HG03045 (cell line): ENCODE measurements at regions not wholly inside any gene's neighbourhood (a gene's known extent, or its start where the extent isn't known, plus 50 kb on each side); places are given as distances from the start of the nearest gene placed in this dataset.
A peak's percentile ranks its signal among the peaks of the same experiment; 100 is the strongest.

Source experiments
- ATAC-seq: cut with Tn5 transposase; IDR thresholded peaks from one replicate; pipeline ENCODE4 v1.9.1; 2021; ENCODE audit warnings: mild to moderate bottlenecking, moderate library complexity; ENCODE audit not compliant: unreplicated experiment

- ATAC-seq: no peak
These were observed 240.4 kb upstream of the DCN start for GRCh38 chr12:91422811-91423692.

GRCh38 chr12:91422127-91422526 is 239.5 kb upstream of the DCN start:
- no peak for ATAC-seq

DNA sequence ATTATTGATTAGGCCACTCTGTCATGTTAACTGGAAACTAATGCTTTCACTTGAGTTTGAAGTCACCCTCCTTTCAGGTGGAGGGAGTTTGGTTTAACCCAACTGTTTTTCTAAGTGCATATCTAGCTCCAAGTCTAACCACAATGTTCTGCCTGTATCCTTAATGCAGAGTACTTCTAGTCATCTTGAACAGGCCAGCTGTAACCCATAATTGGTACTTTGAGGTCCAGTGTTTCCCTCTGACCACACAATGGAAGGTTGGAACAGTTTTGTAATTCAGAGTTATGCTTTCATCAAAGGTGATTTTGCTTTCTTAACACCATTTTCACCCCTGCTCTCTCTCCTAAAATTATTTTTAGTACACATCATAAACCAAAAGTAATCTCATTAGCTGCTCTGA is 237.2 kb upstream of the DCN start:
- ATAC-seq: no peak

- ATAC-seq: no peak
These were observed 235.8 kb upstream of the DCN start for GRCh38 chr12:91418221-91419090.

DNA sequence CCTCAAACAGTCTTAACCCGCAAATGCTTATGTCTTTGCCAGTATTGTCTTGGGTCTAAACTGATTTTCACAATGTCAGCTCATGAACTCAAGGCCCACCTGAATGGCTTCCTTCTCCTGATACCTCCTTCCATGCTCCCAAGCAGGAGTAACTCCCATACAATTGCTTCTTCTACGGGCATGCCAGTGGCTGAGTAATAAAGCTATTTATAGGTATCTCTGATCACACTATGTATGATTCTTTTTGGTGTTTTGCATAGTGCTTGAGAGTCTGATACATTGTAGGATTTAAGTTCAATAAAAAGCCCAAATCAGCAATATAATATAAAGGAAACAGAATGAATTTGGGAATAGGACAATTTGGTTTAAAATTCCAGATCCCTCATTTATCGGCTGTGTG is 235.0 kb upstream of the DCN start:
- no peak for ATAC-seq

GRCh38 chr12:91414636-91415035 is 232.0 kb upstream of the DCN start:
- no peak for ATAC-seq

- ATAC-seq: no peak
These were observed 231.2 kb upstream of the DCN start for GRCh38 chr12:91413581-91414546.

DNA sequence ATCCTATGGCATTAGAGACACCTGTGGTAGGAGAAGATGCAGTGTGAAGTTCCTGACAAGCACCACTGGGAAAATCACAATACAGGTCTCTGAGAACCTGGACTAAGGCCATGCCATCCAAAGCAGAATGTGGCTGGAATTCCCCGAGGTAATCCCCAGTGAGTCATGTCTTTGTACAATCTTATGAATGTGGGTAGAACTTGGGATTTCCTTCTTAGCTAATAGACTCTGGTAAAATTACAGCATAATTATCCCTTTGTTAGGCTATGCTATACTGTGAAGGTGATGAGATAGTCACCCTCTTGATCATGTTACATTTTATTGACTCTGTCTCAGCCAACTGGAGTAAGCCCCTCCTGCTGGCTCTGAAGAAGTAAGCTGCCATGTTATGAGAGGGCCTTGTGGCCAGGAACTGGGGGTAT is 224.3 kb upstream of the DCN start:
- peak; percentile 62 for ATAC-seq

GRCh38 chr12:91404441-91404840 is 221.8 kb upstream of the DCN start:
- no peak for ATAC-seq

DNA sequence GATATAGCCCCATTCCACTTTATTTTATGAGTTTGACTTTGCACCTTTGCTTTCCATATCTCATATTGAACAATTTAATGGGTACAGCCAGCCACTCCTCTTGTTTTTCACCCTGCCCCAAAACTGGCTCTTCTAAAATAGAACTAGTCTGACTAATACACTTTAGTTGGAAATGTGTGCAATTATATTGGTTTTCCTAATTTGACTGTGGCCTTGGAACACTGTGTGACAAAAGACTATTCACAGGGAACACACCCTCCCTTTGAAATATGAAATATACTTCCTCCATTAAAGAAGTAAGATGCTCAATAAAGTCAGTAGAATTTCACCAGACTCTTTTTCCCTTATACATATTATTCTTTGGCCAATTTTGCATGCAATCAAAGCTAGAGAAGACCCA is 218.6 kb upstream of the DCN start:
- no peak for ATAC-seq

- ATAC-seq: no peak
These were observed 217.7 kb upstream of the DCN start for GRCh38 chr12:91400271-91400670.

DNA sequence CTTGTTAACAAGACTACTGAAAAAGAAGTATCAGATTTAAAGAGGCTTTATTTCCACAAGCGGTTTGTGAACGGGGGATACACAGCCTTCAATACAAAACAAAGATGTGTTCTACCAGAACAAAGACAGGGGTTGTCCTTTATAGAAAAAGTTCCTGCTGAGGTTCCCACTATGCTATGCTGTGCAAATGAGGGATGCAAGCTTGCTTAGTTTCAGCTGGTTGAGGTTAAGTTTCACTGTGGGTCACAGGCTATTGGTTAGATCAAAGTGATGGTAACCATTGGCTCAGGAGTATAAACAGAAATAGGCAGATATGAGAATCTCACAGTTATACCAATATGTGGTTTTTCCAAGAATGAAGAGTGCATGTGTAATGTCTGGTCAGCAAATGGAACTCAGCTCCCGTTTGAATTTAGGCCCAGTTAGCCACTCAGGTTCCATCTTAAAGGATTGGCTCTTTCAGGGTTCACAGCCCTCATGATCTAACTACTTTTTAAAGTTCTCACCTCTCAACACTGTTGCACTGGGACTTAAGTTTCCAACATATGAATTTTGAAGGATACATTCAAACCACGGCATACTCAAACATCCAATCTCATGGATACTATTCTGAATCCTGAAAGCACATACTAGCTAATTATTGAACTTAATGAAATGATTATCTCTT is 215.4 kb upstream of the DCN start:
- ATAC-seq: no peak

- no peak for ATAC-seq
These were observed 213.7 kb upstream of the DCN start for GRCh38 chr12:91396293-91396692.

DNA sequence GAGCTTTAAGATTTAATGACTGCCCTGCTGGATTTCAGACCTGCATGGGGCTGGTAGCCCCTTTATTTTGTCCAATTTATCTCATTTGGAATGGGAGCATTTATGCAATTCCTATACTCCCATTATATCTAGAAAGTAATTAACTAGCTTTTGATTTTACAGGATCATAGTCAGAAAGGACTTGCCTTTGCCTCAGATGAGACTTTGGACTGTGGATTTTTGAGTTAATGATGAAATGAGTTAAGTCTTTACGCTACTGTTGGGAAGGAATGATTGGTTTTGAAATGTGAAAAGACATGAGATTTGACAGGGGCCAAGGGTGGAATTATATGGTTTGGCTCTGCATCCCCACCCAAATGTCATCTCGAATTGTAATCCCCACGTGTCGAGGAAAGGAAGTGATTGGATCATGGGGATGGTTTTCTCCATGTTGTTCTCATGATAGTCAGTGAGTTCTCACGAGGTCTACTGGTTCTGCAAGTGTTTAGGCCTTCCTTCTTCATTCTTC is 213.1 kb upstream of the DCN start:
- no peak for ATAC-seq

DNA sequence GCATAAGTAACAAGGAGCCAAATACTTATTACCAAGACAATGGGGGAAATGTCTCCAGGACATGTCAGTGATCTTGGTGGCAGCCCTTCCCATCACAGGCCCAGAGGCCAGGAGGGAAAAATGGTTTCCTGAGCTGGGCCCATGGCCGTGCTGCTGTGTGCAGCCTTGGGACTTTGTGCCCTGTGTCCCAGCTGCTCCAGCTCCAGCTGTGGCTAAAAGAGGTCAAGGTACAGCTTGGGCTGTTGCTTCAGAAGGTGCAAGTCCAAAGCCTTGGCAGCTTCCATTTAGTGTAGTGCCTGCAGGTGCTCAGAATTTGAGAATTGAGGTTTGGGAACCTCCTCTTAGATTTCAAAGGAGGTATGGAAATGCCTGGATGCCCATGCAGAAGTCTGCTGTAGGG is 212.3 kb upstream of the DCN start:
- no peak for ATAC-seq

DNA sequence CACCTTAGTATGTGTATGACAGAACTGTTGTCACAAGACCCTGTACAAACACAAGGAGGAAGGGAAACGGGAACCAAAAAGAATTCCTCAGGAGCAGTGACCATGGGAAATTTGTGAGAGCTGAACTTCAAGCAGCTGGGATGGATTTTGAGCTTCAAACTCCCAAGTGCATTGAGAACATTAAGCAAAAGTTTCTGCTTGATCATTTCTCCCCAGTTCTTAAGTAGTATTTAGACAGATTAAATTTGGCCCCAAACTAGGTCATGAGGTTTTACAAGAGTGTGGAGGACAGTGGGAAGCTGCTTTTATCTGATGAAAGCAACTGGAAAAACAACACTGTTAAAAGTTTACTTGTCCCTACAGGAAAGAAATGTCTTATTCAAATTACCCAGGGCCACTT is 206.0 kb upstream of the DCN start:
- no peak for ATAC-seq

DNA sequence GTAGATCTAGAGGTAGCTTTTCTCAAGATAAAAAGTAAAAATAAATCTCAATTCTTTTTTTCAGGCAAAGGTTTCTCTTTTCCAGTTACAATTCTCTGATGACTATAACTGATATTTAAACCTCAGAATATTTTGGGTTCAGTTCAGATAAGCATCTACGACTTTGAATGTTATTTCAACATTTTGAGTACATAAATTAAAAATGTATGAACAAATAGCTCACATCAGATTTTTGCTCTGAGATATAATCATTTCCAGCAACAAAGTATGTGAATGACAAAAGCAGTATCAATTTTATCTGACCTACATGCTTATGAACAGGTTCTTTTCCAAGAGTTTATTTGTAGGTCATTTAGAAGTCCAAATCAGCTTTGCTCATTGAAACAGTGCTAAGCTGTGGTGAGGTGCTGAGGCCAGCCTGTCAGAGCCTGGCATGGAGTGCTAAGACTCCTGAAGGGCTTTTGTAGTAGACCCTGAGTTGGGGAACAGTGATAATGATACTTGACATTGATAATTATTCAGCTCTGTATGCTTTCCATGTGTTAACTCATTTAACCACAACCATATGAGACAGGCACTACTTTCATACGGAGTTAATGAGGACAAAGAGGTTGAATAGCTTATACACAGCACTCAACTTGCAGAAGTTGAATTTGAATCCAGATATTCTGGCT is 205.0 kb upstream of the DCN start:
- no peak for ATAC-seq

- ATAC-seq: no peak
These were observed 202.2 kb upstream of the DCN start for GRCh38 chr12:91384806-91385205.

DNA sequence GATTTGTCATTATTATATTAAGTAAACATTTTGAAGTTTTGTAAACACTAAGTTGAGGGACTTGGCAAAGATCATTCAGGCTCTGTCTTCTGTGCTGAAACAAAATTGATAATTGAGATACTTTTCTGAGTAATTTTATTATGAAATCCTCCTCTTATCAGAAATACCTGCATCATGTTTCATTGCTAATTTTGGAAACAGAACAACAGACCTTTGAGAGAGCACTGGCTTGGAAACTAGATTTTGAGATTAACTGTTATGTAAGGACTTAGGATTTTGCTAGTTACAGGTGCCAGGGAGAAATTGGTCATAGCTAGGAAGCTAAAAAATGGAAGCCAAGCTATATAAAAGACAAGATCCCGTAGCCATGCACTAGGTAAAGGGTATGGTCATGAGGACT is 201.7 kb upstream of the DCN start:
- no peak for ATAC-seq

DNA sequence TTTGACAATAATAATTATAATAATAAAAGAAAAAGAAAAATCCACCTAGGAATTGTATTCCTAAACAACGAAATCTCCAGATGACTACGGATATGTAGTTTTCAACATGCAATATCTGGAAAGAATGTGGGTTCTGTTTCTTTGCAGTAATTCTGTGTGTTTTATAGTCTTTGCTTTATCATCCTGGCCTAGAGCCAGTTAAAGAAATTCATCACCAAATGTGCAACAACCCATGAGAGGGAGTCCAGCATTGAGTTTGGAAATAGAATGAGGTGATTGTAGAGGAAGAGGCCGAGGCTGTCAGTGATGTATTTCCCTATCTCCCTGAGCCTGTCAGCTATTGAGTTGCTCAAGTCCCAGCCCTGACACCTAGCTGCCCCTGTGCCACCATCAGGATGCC is 200.5 kb upstream of the DCN start:
- no peak for ATAC-seq
